ENCODE measurements at regions not wholly inside any gene's neighbourhood (a gene's known extent, or its start where the extent isn't known, plus 50 kb on each side); places are given as distances from the start of the nearest gene placed in this dataset.

DNA sequence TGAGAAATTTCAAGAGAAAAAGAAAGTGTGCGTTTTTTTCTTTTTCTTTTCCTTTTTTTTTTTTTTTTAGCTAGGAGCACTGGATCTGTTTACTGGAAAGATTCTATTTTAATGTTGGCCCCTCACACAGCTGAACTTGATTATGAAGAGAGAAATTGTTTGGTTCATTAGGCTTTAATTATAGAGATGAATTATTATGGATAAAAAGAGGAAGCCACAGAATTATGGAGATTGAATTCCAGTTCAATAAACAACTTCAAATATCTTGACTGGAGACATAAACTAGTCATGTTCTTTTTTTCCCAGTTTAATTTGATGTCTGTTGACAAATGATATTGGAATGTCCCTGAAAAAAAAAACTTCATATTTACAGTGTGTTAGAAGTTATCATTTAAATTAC, 152.0 kb upstream of the HS3ST3A1 start:
- no peaks in the 10 kb centered on the region for H3K36me3 ChIP-seq (ENCODE audit: control insufficient read depth in 4 of 4, insufficient read depth in 3 of 4, low read depth in 1 of 4, low read length in 3 of 4)
- TF ChIP-seq HNF4A (conservative IDR thresholded peaks at IDR 0.05) (no peak), EGR1 (IDR thresholded peaks at IDR 0.05; ENCODE audit: low read depth in 2 of 2) (no peak), NR2F2 (IDR thresholded peaks at IDR 0.05) (no peak), RAD21 (IDR thresholded peaks at IDR 0.05) (no peak), FOXA2 (IDR thresholded peaks at IDR 0.05) (no peak), TAF1 (conservative IDR thresholded peaks at IDR 0.05) (no peak), RXRA (IDR thresholded peaks at IDR 0.05) (no peak), YY1 (IDR thresholded peaks at IDR 0.05) (no peak), JUND (IDR thresholded peaks at IDR 0.05) (no peak)
- TF ChIP-seq, protein P1, sequence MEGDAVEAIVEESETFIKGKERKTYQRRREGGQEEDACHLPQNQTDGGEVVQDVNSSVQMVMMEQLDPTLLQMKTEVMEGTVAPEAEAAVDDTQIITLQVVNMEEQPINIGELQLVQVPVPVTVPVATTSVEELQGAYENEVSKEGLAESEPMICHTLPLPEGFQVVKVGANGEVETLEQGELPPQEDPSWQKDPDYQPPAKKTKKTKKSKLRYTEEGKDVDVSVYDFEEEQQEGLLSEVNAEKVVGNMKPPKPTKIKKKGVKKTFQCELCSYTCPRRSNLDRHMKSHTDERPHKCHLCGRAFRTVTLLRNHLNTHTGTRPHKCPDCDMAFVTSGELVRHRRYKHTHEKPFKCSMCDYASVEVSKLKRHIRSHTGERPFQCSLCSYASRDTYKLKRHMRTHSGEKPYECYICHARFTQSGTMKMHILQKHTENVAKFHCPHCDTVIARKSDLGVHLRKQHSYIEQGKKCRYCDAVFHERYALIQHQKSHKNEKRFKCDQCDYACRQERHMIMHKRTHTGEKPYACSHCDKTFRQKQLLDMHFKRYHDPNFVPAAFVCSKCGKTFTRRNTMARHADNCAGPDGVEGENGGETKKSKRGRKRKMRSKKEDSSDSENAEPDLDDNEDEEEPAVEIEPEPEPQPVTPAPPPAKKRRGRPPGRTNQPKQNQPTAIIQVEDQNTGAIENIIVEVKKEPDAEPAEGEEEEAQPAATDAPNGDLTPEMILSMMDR (IDR thresholded peaks at IDR 0.05; ENCODE audit: low read depth, low read length, missing input control): no peak
- TF ChIP-seq, protein P2, sequence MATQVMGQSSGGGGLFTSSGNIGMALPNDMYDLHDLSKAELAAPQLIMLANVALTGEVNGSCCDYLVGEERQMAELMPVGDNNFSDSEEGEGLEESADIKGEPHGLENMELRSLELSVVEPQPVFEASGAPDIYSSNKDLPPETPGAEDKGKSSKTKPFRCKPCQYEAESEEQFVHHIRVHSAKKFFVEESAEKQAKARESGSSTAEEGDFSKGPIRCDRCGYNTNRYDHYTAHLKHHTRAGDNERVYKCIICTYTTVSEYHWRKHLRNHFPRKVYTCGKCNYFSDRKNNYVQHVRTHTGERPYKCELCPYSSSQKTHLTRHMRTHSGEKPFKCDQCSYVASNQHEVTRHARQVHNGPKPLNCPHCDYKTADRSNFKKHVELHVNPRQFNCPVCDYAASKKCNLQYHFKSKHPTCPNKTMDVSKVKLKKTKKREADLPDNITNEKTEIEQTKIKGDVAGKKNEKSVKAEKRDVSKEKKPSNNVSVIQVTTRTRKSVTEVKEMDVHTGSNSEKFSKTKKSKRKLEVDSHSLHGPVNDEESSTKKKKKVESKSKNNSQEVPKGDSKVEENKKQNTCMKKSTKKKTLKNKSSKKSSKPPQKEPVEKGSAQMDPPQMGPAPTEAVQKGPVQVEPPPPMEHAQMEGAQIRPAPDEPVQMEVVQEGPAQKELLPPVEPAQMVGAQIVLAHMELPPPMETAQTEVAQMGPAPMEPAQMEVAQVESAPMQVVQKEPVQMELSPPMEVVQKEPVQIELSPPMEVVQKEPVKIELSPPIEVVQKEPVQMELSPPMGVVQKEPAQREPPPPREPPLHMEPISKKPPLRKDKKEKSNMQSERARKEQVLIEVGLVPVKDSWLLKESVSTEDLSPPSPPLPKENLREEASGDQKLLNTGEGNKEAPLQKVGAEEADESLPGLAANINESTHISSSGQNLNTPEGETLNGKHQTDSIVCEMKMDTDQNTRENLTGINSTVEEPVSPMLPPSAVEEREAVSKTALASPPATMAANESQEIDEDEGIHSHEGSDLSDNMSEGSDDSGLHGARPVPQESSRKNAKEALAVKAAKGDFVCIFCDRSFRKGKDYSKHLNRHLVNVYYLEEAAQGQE (IDR thresholded peaks at IDR 0.05): no peak
- TF ChIP-seq, protein P3, sequence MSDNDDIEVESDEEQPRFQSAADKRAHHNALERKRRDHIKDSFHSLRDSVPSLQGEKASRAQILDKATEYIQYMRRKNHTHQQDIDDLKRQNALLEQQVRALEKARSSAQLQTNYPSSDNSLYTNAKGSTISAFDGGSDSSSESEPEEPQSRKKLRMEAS (IDR thresholded peaks at IDR 0.05): no peak
- TF ChIP-seq, protein P4, sequence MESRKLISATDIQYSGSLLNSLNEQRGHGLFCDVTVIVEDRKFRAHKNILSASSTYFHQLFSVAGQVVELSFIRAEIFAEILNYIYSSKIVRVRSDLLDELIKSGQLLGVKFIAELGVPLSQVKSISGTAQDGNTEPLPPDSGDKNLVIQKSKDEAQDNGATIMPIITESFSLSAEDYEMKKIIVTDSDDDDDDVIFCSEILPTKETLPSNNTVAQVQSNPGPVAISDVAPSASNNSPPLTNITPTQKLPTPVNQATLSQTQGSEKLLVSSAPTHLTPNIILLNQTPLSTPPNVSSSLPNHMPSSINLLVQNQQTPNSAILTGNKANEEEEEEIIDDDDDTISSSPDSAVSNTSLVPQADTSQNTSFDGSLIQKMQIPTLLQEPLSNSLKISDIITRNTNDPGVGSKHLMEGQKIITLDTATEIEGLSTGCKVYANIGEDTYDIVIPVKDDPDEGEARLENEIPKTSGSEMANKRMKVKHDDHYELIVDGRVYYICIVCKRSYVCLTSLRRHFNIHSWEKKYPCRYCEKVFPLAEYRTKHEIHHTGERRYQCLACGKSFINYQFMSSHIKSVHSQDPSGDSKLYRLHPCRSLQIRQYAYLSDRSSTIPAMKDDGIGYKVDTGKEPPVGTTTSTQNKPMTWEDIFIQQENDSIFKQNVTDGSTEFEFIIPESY (IDR thresholded peaks at IDR 0.05): no peak
- no peaks in the 10 kb centered on the region for H3K27me3 ChIP-seq (ENCODE audit: control insufficient read depth in 4 of 4, insufficient read depth in 4 of 4, low read length in 3 of 4)
- no peak overlapping the region for H3K4me3 ChIP-seq (ENCODE audit: low read depth in 1 of 3, low read length in 3 of 3)
- DNase-seq (ENCODE audit: low spot score): no peak
- H3K9me3 ChIP-seq (ENCODE audit: control insufficient read depth in 4 of 4, low read length in 3 of 4): no peaks in the 10 kb centered on the region
- H3K9ac ChIP-seq (ENCODE audit: low read depth in 1 of 2, low read length in 2 of 2): no peak overlapping the region
- H3K4me1 ChIP-seq (ENCODE audit: control insufficient read depth in 4 of 4, insufficient read depth in 4 of 4, low read length in 3 of 4): no peaks in the 10 kb centered on the region
- H3K27ac ChIP-seq (ENCODE audit: low read depth in 1 of 2, low read length in 2 of 2): no peak overlapping the region
- WGBS: 43% methylated on average over 1 of the region's 1 CpG

DNA sequence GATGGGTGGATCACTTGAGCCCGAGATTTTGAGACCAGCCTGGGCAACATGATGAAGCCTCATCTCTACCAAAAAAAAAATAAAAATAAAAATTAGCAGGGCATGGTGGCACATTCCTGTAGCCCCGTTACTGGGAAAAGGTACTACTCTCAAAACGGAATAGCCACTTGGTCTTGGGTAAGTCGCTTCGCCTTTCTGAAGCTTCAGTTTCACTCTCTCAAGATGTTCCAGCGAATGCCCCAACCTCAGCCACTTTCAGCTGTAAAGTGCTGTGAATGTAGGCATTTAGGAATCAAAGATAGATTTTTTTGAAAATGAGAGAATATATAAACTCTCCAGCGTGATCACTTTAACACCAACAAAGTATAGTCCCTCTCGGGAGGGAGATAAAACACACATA, 154.1 kb upstream of the HS3ST3A1 start:
- DNase-seq (ENCODE audit: low spot score): no peak
- H3K36me3 ChIP-seq (ENCODE audit: control insufficient read depth in 4 of 4, insufficient read depth in 3 of 4, low read depth in 1 of 4, low read length in 3 of 4): no peaks in the 10 kb centered on the region
- WGBS: 92% methylated on average over 8 of the region's 8 CpGs
- TF ChIP-seq, protein P4 (IDR thresholded peaks at IDR 0.05): no peak
- TF ChIP-seq, protein P3 (IDR thresholded peaks at IDR 0.05): no peak
- TF ChIP-seq, protein P5, sequence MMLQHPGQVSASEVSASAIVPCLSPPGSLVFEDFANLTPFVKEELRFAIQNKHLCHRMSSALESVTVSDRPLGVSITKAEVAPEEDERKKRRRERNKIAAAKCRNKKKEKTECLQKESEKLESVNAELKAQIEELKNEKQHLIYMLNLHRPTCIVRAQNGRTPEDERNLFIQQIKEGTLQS (IDR thresholded peaks at IDR 0.05): no peak
- no peak for TF ChIP-seq SP1 (IDR thresholded peaks at IDR 0.05)
- no peak for TF ChIP-seq EGR1 (IDR thresholded peaks at IDR 0.05; ENCODE audit: low read depth in 2 of 2)
- no peak for TF ChIP-seq NR2F2 (IDR thresholded peaks at IDR 0.05)
- TF ChIP-seq HNF4G (IDR thresholded peaks at IDR 0.05): no peak
- TF ChIP-seq, protein P1 (IDR thresholded peaks at IDR 0.05; ENCODE audit: low read depth, low read length, missing input control): no peak
- no peak for TF ChIP-seq RAD21 (IDR thresholded peaks at IDR 0.05)
- TF ChIP-seq GABPA (IDR thresholded peaks at IDR 0.05 in 1 of 2, conservative IDR thresholded peaks at IDR 0.05 in 1 of 2): no peak
- no peak for TF ChIP-seq RXRA (IDR thresholded peaks at IDR 0.05)
- TF ChIP-seq TAF1 (conservative IDR thresholded peaks at IDR 0.05): no peak

More for the DNA sequence above, 154.1 kb upstream of the HS3ST3A1 start:
- Histone ChIP-seq H3K4me3 (ENCODE audit: low read depth in 1 of 3, low read length in 3 of 3) (no peak overlapping the region), H3K27me3 (ENCODE audit: control insufficient read depth in 4 of 4, insufficient read depth in 4 of 4, low read length in 3 of 4) (no peaks in the 10 kb centered on the region), H3K27ac (ENCODE audit: low read depth in 1 of 2, low read length in 2 of 2) (no peak overlapping the region), H3K9ac (ENCODE audit: low read depth in 1 of 2, low read length in 2 of 2) (no peak overlapping the region), H3K9me3 (ENCODE audit: control insufficient read depth in 4 of 4, low read length in 3 of 4) (no peaks in the 10 kb centered on the region), H3K4me1 (ENCODE audit: control insufficient read depth in 4 of 4, insufficient read depth in 4 of 4, low read length in 3 of 4) (no peaks in the 10 kb centered on the region)
